Activated CD4-positive, alpha-beta T cell treated with anti-CD3 and anti-CD28 coated beads, Interleukin-2, Interleukin-4, amounts not matched to agents 100 ng/mL and 50 ng/mL, durations not matched to agents 16 hours and 8 hours (primary cell): ENCODE measurements at regions not wholly inside any gene's neighbourhood (a gene's known extent, or its start where the extent isn't known, plus 50 kb on each side); places are given as distances from the start of the nearest gene placed in this dataset.

ENCODE experiments used
- DNase-seq: peaks from one replicate; pipeline ENCODE4 v3.0.0-alpha.2; 2020; ENCODE audit warnings: low spot score

DNA sequence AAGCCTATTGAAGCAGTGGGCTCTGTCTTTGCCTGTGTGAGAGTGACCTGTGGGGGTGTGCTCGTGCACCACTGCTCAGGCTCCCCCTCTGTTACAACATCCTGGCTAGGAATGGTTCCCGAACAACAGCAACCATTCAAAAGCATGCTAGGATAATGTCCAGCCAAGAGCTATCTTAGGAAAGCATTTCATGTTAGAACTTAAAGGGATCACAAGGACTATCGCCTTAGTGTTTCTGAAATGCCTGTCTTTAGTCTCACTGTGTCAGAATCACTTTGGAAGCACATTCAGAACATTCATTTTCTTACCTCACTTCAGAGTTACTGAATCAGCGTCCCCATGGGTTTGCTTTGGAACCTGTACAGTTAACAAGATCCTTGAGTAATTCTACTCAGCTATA lies 134.9 kb upstream of the DSEL start:
- no peak for DNase-seq

DNA sequence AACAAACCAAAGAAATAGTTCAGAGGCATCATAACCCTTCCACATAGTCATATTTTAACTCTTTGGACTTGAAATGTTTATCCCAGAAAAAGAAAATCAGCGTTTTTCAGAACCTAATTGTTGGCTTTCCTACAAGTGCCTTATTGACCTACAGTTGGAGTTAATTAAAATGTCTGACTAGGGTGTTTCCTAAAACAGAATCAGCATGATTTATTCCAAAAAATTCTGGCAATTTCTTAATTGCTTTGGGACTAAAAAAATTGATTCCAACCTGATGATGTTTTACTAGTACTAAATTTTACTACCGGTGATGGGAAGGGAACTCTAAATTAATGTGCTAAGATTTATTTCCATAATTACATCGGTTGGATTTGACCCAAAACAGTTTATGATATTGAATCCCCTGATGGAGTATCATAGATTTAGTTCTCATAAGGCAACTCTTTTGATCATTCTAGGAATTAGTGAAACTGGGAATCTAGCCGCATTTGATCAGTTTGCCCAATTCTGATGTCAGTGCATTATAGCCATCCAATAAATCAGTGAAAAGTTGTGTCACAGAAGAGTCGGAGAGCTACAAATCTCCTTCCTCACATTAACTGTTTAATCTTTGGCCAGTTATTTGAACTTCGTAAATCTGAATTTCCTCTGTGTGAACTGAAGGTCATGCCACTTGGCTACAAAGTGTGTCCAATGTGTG lies 134.3 kb upstream of the DSEL start:
- DNase-seq = no peak

GRCh38 chr18:67646890-67647289 lies 130.4 kb upstream of the DSEL start:
- DNase-seq = no peak

DNA sequence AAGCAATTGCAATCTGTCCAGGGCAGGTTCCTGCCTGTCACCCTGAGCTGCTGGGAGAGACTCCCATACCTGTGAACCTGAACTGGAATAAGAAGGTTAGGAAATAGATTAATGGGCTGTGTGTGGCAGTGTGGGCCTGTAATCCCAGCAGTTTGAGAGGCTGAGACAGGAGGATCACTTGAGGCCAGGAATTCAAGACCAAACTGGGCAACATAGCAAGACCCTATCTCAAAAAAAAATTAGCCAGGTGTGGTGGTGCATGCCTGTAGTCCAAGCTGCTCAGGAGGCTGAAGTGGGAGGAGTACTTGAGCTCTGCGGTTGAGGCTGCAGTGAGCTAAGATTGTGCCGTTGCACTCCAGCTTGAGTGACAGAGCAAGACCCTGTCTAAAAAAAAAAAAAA lies 127.7 kb upstream of the DSEL start:
- DNase-seq = no peak

DNA sequence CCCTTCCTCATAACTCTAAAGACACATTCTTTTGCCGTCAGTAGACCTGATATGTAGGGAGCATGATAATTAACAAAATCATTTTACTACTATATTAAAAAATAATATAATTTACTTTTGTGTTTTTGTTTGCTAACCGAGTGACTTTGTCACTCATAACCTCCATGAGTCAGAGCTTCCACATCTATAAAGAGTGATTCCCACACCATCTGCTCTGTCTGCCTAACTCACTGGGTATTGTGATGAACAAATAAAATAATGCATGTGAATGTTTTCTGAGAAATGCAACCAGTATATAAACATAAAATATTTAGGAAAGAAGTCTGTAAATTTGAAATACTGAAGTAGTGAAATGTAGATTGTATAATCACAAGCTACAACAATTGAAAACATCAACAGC lies 123.4 kb upstream of the DSEL start:
- no peak for DNase-seq

- no peak for DNase-seq
These were observed 120.3 kb upstream of the DSEL start for GRCh38 chr18:67636597-67637385.

- no peak for DNase-seq
These were observed 118.3 kb upstream of the DSEL start for GRCh38 chr18:67634631-67635338.

- no peak for DNase-seq
These were observed 117.4 kb upstream of the DSEL start for GRCh38 chr18:67633939-67634338.

DNA sequence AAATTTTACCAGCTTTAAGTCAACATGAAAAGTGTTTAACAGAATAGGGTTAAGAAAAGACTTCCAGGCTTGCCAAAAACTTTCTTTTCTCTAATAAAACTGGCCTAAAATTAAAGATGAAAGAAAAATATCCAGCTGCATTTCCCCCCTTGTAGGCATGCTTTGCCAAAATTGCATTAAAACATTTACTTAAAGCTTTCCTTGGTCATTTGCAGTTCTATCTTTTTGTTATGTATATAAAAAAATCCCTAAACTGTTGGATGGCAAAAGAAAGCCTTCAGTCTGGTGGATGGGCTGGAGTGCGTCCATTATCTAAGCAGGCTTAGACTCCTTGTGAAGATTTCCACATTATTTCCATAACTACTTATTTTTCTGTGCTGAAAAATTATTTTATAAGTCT lies 105.4 kb upstream of the DSEL start:
- DNase-seq = no peak

- DNase-seq = no peak
These were observed 104.7 kb upstream of the DSEL start for GRCh38 chr18:67621049-67621713.

DNA sequence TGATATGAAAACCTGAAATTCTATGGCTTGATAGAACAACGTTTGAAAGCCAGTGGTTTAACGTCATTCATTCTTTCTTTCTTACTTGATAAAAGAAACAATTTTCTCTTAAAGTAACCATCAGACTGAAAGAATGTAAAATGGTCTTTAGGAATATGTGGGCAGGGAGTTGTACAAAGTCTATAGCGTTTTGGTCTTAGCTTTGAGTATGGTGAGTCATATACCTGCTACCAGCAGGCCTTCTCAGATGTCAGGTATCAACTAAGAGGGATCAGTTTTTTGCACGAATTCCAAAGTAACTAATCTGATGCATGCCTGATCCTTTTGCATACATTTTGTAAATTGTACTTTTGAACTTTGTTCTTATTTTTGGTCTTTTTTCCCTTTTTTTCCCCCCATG lies 101.5 kb upstream of the DSEL start:
- no peak for DNase-seq

- no peak for DNase-seq
These were observed 99.4 kb upstream of the DSEL start for GRCh38 chr18:67615876-67616275.

DNA sequence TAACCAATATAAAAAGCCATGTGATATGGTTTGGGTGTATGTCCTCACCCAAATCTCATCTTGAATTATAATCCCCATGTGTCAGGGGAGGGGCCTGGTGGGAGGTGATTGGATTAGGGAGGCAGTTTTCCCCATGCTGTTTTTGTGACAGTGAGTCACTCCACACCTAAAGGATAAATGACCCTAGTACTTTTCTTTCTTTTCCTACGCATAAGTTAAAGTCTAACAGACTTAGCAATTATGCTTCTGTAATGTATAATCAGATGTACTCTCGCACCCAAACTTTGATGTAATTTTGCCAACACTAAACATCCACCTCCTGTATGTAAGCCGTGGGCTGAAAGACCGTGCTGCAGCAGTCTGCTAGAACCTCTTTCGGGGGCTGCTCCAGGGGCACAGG lies 97.2 kb upstream of the DSEL start:
- no peak for DNase-seq

DNA sequence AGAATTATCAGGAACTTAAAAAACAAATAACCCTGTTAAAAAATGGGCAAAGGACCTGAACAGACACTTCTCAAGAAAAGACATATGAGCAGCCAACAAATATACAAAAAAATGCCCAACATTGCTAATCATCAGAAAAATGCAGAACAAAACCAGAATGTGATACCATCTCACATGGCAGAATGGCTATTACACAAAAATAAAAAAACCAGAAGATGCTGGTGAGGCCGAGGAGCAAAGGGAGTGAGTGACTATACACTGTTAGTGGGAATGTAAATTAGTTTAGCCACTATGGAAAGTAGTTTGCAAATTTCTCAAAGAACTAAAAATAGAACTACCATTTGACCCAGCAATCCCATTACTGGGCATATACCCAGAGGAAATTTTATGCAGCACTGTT lies 95.8 kb upstream of the DSEL start:
- DNase-seq = no peak

- no peak for DNase-seq
These were observed 92.2 kb upstream of the DSEL start for GRCh38 chr18:67608615-67609273.

DNA sequence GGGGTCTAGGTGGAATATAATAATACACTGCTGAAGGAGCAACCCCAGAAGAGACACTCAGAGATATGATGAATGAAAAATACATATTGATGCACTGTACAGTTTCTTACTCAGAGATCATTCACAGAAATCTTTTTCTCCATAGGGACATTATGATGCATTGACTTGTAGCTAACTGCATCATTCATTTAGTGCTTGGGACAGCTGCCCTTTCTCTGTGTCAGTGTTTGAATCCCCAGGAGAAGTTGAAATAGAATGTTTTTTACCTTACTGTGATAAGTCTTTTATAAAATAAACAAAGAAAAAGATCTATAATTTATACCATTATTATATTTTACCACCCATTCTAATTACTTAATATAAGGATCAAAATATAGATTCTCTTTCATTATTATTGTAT lies 91.7 kb upstream of the DSEL start:
- no peak for DNase-seq

- no peak for DNase-seq
These were observed 84.0 kb upstream of the DSEL start for GRCh38 chr18:67600181-67601180.

DNA sequence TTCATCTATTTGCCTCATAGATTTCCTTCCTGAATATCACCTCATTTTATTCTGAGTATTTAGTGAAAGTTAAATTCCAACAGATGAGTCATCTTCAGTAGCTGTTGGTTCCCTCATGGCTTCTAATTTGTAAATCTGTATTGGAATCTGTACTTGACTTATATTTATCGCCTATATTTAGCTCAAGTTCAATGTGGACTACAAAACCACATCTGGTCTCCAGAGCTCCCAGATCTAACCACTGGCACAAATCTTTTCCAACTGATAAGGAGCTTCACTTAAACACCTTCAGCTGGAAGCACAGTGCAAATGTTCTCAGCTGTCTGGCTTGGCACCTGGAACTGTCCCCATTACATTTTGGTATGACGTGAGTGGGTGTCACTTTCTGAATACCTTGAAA lies 82.8 kb upstream of the DSEL start:
- DNase-seq = no peak

DNA sequence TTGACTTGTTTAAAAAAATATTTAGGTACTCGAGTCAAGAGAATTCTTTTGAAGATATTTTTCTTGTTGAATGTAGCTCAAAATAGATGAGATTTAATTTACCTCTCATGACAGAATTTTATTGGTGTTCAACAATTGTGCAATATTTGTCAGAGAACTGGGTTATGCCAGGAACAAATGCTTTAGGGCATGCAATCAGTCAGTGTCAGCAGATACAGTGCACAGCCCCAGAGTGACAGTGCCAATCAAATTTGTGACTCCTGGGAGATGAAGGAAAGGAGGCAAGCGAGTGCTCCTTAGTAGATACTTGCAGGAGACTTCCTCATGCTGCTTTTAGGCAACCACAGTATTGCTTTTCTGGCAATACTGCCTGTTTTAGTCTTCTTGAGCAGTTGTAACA lies 81.2 kb upstream of the DSEL start:
- DNase-seq = no peak

DNA sequence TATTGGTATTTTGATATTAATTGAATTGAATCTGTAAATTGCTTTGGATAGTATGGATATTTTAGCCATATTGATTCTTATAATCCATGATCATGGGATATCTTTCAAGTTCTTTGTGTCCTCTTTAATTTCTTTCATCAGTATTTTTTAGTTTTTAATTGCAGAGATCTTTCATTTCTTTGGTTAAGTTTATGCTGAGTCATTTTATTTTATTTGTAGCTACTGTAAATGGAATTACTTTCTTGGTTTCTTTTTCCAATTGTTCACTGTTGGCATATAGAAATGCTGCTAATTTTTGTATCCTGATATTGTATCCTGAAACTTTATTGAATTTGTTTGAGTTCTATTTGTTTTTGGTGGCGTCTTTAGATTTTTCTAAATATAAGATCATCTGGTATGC lies 79.5 kb upstream of the DSEL start:
- no peak for DNase-seq
